AG04450 (cell line): ENCODE measurements at regions not wholly inside any gene's neighbourhood (a gene's known extent, or its start where the extent isn't known, plus 50 kb on each side); places are given as distances from the start of the nearest gene placed in this dataset.

ENCODE experiments used
- CTCF ChIA-PET: fragments of 300-600, 350-600 bp; formaldehyde crosslinking; extraction: SDS; loops from one replicate; lab custom pipeline; 2022; ENCODE audit warnings: antibody characterized with exemption, inconsistent platforms; lab: Charles Lee
- POLR2A ChIA-PET: fragments of 350-600 bp; formaldehyde crosslinking; extraction: SDS; loops from one replicate; lab custom pipeline; 2021; ENCODE audit warnings: antibody characterized with exemption, inconsistent platforms; lab: Yijun Ruan, JAX
- DNase-seq: peaks from one replicate; pipeline ENCODE4 v3.0.0-alpha.2; 2011; ENCODE audit warnings: low read depth, low spot score
- H3K27ac ChIP-seq: one replicate; pipeline ENCODE4 v1.5.1; 2012; ENCODE audit warnings: low read depth, low read length, control low read depth
- H3K27me3 ChIP-seq: one replicate; pipeline ENCODE4 v1.6.0; 2012; ENCODE audit warnings: low read length; ENCODE audit not compliant: control insufficient read depth, insufficient read depth
- H3K4me3 ChIP-seq: 2 replicates; pipeline ENCODE4 v1.5.1; 2011; ENCODE audit warnings: mild to moderate bottlenecking, low read depth, low read length, control low read depth
- H3K9me3 ChIP-seq: 2 replicates; pipeline ENCODE4 v1.5.1; 2012; ENCODE audit warnings: low read length; ENCODE audit not compliant: control insufficient read depth, insufficient read depth
- CTCF ChIP-seq: IDR thresholded peaks from 2 replicates; pipeline ENCODE4 v1.5.1; 2011; ENCODE audit warnings: low read depth, low read length, control low read depth, inconsistent platforms

DNA sequence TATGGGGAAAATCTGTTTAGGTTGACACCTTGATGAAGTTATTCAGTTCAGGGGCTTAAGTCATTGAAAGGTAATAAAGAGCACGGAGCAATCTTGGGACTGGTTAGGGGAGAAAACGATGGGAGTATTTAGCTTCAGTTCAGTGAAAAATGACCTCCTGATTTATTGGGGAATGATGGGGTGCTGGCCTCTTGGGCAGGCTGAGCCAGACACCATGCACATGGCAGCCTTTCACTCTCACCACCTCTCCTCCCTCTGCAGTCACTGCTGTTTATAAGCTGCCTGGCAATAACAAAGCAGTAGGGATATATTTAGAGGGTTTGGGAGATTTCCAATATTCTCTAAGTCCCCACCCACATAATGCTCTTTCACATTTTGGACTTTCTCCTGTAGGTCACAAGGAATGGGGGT lies 140.5 kb upstream of the HS3ST2 start:
- no peak overlapping the region for H3K27ac ChIP-seq
- H3K9me3 ChIP-seq = no peaks in the 10 kb centered on the region
- no peak for TF ChIP-seq CTCF
- POLR2A ChIA-PET = no interaction called here
- DNase-seq = no peak
- peaks cover 7% of the 10 kb centered on the region for H3K27me3 ChIP-seq
- CTCF ChIA-PET = no interaction called here
- H3K4me3 ChIP-seq = no peak overlapping the region

DNA sequence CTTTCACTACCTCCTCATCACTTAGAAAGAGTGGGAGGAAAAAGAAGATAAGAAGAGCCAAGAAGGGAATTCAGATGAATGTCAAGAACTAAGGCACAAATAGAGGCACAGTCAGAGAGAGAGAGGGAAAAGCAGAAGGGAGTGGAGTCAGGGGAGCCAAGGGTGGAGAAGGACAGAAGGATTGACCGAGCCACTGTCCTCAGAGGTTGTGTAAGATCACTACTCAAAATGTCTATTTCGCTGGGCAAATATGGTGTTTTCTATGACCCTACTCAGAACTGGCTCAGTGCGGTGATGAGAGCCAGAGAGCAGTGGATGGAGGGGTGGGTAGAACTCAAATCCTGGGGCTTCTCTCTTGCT lies 139.2 kb upstream of the HS3ST2 start:
- Histone ChIP-seq H3K27me3 (peaks cover 13% of the 10 kb centered on the region), H3K27ac (no peak overlapping the region), H3K4me3 (no peak overlapping the region), H3K9me3 (no peaks in the 10 kb centered on the region)
- ChIA-PET POLR2A (no interaction called here), CTCF (no interaction called here)
- TF ChIP-seq CTCF = no peak
- DNase-seq = no peak

DNA sequence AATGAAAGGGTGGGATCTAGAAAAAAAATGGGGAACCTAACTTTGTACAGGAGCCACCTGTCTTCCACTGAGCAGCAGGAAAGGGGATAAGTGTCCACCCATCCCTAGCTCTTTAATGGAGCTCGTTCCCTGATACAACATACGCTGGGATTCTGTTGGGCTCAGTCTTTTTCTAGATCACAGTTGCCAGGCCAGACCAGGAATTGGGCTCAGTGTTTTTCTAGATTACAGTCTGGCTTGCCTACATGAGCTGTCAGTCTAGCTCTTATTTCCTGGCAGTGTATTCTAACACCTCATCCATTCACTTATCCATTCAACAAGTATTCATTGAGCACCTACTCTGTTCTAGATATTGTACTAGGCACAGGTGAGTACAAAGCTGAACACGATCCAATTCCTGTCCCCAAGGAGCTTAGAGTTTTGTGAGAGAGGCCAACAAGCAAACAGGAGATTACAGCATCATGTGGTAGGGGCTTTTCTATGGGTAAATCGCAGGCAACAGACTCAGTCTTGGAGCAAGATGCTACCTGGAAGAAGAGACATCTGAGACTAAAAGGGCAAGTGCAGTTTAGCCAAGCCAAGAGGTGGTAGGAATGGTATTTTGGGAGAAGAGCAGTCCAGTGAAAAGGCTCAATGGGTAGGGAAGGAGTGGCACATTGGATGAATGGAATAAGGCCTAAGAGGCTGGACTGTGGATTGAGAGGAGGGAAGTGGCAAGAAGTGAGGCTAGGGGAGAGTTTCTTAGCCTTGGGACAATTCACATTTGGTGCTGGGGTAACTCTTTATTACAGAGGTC lies 138.0 kb upstream of the HS3ST2 start:
- no peak for DNase-seq
- POLR2A ChIA-PET = no interaction called here
- H3K4me3 ChIP-seq = no peak overlapping the region
- H3K27ac ChIP-seq = no peak overlapping the region
- CTCF ChIA-PET = interaction anchor here (0.6 kb wide), 1 partner anchor 218 kb away, joined by 5 read pairs; no protein-coding TSS in a partner anchor
- H3K9me3 ChIP-seq = no peaks in the 10 kb centered on the region
- TF ChIP-seq CTCF = no peak
- peaks cover 13% of the 10 kb centered on the region for H3K27me3 ChIP-seq

GRCh38 chr16:22677024-22677830 lies 136.7 kb upstream of the HS3ST2 start:
- ChIA-PET POLR2A (no interaction called here), CTCF (interaction anchor here (0.5 to 1.0 kb wide), 2 partner anchors 10 to 757 kb away, joined by 3 to 6 read pairs; no protein-coding TSS in a partner anchor)
- Histone ChIP-seq H3K27ac (no peak overlapping the region), H3K4me3 (no peak overlapping the region), H3K9me3 (no peaks in the 10 kb centered on the region), H3K27me3 (peaks cover 15% of the 10 kb centered on the region)
- no peak for TF ChIP-seq CTCF
- no peak for DNase-seq

DNA sequence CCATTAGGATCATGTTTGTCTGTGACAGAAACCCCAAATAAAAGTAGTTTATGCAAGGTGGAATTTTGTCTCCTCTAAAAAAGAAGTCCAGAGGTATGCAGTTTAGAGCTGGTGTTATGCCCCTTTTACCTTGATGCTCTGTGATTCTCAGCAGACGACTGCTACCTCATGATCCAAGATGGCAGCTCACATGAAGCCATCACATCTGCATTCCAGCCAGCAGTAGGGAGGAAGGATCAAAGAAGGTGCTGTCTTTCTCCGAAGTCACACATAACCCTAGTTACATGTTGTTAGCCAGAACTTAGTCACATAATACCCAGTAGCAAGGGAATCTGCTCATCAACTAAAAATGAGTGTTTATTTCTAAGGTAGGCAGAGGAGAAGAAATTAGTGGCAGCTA lies 135.7 kb upstream of the HS3ST2 start:
- H3K27ac ChIP-seq = no peak overlapping the region
- TF ChIP-seq CTCF = no peak
- H3K4me3 ChIP-seq = no peak overlapping the region
- ChIA-PET POLR2A (no interaction called here), CTCF (no interaction called here)
- DNase-seq = no peak
- H3K27me3 ChIP-seq = peaks cover 15% of the 10 kb centered on the region
- H3K9me3 ChIP-seq = no peaks in the 10 kb centered on the region
